Panc1 (cell line): ENCODE measurements at regions not wholly inside any gene's neighbourhood (a gene's known extent, or its start where the extent isn't known, plus 50 kb on each side); places are given as distances from the start of the nearest gene placed in this dataset.

Source experiments
- POLR2AphosphoS5 ChIP-seq: IDR thresholded peaks from 2 replicates; pipeline ENCODE4 v1.6.1; 2012; ENCODE audit warnings: mild to moderate bottlenecking, low read depth, low read length, moderate library complexity
- TF ChIP-seq, protein P1 (sequence below): fragments of 450-650 bp; IDR thresholded peaks from 2 replicates; pipeline ENCODE4 v1.5.1; 2017; ENCODE audit warnings: mild to moderate bottlenecking

DNA sequence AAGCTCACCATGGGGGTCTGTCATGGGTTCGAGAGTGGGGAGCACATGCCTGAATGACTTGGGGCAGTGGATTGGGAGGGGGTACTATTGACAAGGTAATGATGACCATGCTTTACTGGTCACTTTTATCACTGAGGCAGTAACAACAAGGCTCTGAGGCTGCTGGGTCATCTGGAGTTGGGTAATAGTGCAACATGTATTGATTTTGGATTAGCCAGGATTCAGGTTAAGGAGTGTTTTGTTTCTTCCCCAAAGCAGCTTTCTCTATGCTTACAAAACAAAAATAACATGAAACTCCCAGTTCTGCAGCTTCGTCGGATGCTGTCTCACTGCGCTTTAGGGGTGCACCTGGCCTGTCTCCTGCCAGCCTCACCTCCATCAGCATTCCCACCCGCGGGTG, 155.3 kb downstream of the GADD45G start:
- TF ChIP-seq, protein P1, sequence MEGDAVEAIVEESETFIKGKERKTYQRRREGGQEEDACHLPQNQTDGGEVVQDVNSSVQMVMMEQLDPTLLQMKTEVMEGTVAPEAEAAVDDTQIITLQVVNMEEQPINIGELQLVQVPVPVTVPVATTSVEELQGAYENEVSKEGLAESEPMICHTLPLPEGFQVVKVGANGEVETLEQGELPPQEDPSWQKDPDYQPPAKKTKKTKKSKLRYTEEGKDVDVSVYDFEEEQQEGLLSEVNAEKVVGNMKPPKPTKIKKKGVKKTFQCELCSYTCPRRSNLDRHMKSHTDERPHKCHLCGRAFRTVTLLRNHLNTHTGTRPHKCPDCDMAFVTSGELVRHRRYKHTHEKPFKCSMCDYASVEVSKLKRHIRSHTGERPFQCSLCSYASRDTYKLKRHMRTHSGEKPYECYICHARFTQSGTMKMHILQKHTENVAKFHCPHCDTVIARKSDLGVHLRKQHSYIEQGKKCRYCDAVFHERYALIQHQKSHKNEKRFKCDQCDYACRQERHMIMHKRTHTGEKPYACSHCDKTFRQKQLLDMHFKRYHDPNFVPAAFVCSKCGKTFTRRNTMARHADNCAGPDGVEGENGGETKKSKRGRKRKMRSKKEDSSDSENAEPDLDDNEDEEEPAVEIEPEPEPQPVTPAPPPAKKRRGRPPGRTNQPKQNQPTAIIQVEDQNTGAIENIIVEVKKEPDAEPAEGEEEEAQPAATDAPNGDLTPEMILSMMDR: no peak
- no peak for TF ChIP-seq POLR2AphosphoS5
